NCI-H1417 treated with DMSO at 0.1 percent for 48 hours (cell line): ENCODE measurements at regions not wholly inside any gene's neighbourhood (a gene's known extent, or its start where the extent isn't known, plus 50 kb on each side); places are given as distances from the start of the nearest gene placed in this dataset.
"Not testable (repeated sequence)": the region's sequence is repeated elsewhere in the genome, so short reads cannot be mapped to it uniquely, and the experiment has no call there.

Experiments used
- DNase-seq: peaks from one replicate; lab custom pipeline; 2025; lab: John Stamatoyannopoulos, UW

DNA sequence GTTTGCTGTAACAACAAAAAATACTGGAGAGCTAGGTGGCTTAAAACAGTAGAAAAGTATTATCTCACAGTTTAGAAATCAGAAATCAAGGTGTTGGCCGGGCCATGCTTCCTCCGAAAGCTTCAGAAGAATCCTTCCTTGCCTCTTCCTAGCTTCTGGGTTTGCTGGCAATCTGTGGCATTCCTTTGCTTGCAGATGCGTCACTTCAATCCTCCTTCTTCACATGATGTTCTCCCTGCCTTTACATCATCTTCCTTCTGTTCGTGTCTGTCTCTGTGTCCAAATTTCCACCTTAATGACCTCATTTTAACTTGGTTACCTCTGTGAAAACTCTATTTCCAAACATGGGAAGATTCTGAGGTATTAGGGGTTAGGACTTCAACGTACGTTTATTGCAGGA, 90.4 kb upstream of the CHD1 start:
- no peak for DNase-seq

DNA sequence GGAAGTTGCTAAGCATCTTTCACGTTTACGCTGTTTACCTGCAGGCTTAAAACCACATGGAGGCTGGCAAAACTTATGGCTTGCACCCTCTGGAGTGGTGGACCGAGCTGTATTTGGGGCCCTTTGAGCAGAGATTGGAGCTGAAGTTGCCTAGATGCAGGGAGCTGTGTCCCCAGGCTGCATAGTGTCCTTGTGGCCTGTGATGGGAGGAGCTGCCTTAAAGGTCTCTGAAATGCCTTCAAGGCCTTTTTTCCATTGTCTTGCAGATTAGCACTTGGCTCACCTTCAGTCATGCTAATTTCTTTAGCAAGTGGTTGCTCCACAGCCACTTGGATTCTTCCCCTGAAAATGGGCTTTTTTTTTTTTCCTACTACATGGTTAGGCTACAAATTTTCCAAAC, 81.5 kb upstream of the CHD1 start:
- no peak for DNase-seq

DNA sequence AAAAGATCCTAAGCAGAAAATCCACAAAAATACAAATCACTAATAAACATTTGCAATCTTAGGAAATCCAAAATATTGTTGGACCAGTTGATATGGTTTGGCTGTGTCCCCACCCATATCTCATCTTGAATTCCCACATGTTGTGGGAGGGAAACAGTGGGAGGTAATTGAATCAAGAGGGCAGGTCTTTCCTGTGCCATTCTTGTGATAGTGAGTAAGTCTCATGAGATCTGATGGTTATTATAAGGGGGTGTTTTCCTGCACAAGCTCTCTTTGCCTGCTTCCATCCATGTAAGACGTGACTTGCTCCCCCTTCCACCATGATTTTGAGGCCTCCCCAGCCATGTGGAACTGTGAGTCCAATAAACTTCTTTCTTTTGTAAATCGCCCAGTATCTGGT, 79.2 kb upstream of the CHD1 start:
- not testable (repeated sequence) for DNase-seq

GRCh38 chr5:99005506-99005905, 76.7 kb upstream of the CHD1 start:
- DNase-seq, result no peak

DNA sequence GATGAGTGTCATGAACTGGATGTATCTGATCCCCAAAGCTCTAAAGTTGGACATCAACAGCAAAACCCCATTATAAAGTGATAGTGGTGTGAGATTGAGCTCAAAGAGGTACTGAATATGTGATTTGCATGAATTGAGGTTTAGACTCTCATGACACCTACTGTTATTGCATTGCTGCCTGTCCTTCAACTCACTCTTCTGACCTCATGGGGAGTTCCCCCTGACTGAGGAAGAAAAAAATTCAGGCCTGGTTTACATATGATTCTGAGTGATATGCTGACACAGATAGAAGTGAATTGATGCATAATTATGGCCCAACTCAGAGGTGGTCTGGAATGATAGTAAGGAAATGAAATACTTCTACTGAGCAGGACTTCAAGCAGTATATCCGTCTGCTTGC, 76.2 kb upstream of the CHD1 start:
- DNase-seq, result no peak

DNA sequence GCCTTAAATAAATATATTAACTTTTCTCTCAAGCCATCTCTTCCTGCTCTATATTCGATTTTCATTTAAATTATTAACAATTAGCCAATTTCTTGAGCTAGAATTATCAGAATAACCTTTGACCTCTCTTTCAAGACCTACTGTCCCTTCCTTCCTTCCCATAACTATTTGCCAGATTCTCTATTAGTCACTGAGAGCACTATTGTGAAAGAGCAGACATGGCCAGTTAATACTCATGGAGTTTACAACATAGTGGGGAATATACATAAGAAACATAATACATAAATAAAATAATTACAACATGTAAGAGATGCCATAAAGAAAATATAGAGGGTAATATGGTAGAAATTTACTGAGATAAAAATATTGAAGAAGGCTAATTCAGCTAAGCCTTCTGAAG, 72.1 kb upstream of the CHD1 start:
- no peak for DNase-seq

DNA sequence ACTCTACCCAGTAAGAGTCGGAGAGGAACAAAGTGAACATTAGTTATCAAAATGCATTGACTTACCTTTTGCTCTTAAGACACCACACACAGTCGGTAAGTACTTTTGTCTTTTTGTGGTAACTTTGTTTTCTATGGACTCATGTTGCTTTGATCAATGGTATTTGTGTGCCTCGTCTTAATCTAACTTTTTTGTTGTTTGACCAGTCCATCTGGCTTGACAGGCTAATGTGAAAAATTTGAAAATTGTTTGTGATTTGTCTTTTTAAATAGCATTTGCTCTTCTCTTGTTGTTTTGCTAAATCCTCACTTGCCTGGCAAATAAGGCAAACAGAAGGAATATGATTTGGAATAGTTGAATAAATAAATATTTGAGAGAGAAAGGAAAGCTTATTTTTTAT, 71.4 kb upstream of the CHD1 start:
- DNase-seq, result no peak

GRCh38 chr5:98999631-99000030, 70.8 kb upstream of the CHD1 start:
- no peak for DNase-seq

DNA sequence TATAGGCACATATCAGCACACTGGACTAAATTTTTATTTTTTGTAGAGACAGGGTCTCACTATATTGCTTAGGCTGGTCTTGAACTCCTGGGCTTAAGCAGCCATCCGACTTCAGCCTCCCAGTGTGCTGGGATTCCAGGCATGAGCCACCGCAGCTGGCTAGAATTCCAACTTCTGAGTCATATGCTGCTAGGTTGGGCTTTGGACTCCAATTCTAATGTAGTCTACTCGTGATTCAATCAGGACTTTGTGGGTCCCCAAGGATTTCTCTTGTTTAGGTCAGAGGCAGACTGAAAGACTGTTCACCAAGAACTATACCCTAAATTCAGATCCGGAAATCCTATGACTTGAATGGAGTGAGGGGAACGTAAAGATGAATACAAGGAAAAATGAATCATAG, 68.2 kb upstream of the CHD1 start:
- DNase-seq, result no peak

DNA sequence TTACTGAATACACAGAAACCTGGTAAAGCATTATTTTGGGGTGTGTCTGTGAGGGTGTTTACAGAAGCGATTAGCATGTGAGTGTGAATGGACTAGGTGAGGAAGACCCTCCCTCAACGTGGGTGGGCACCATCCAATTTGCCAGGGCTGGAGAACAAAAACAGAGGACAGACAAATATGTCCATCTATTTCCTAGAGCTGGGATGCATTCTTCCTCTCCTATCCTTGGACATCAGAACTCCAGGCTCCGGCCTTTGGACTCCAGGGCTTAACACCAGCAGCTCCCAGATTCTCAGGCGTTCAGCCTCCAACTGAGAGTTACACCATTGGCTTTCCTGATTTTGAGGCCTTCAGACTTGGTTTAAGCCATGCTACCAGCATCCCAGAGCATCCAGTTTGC, 65.8 kb upstream of the CHD1 start:
- DNase-seq, result no peak

- no peak for DNase-seq
Measured at GRCh38 chr5:98993512-98993911, 64.7 kb upstream of the CHD1 start.

GRCh38 chr5:98992552-98992951, 63.7 kb upstream of the CHD1 start:
- DNase-seq, result no peak

DNA sequence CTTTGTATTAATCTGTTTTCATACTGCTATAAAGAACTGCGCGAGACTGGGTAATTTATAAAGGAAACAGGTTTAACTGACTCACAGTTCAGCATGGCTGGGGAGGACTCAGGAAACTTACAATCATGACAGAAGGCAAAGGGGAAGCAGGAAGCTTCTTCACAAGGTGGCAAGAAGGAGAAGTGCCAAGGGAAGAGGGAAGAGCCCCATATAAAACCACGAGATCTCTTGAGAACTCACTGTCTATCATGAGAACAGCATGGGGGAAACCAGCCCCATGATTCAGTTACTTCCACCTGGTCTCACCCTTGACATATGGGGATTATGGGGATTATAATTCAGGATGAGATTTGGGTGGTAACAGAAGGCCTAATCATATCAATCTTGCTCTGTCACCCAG, 60.9 kb upstream of the CHD1 start:
- DNase-seq, result no peak

GRCh38 chr5:98986587-98986986, 57.8 kb upstream of the CHD1 start:
- DNase-seq, result no peak

- no peak for DNase-seq
Measured at GRCh38 chr5:98982880-98983279, 54.1 kb upstream of the CHD1 start.
